Naive B cell (primary cell): ENCODE measurements at regions not wholly inside any gene's neighbourhood (a gene's known extent, or its start where the extent isn't known, plus 50 kb on each side); places are given as distances from the start of the nearest gene placed in this dataset.

Experiments used
- ATAC-seq, 2 donors: fragments of 150-1000 bp; cut with Tn5 transposase; 2 replicates each; pipeline ENCODE4 v1.10.0; 2021; ENCODE audit warnings: low read depth in 2 of 2, mild to moderate bottlenecking in 2 of 2, moderate library complexity in 2 of 2
- DNase-seq: peaks from one replicate; pipeline ENCODE4 v3.0.0; 2022
- H3K27ac Mint-ChIP-seq, 6 donors: one replicate each; pipeline ENCODE4 v1.8.0; 2020 to 2022; ENCODE audit warnings: mild to moderate bottlenecking in 6 of 6, mixed read lengths in 6 of 6, moderate library complexity in 5 of 6, inconsistent platforms in 2 of 6
- H3K27me3 Mint-ChIP-seq, 3 donors: one replicate each; pipeline ENCODE4 v1.8.0; 2021 to 2022; ENCODE audit warnings: mixed read lengths in 3 of 3, mild to moderate bottlenecking in 1 of 3
- H3K36me3 Mint-ChIP-seq, 2 donors: one replicate each; pipeline ENCODE4 v1.8.0; 2020 to 2022; ENCODE audit warnings: mixed read lengths in 2 of 2, inconsistent platforms in 1 of 2, mild to moderate bottlenecking in 1 of 2
- H3K4me1 Mint-ChIP-seq, 3 donors: one replicate each; pipeline ENCODE4 v1.8.0; 2020 to 2022; ENCODE audit warnings: mixed read lengths in 3 of 3, inconsistent platforms in 1 of 3, mild to moderate bottlenecking in 1 of 3, moderate library complexity in 1 of 3
- H3K4me3 Mint-ChIP-seq, 8 donors: one replicate each; pipeline ENCODE4 v1.8.0; 2020 to 2022; ENCODE audit warnings: mild to moderate bottlenecking in 8 of 8, mixed read lengths in 8 of 8, moderate library complexity in 8 of 8, inconsistent platforms in 2 of 8
- H3K9me3 Mint-ChIP-seq, 7 donors: one replicate each; pipeline ENCODE4 v1.8.0; 2020 to 2022; ENCODE audit warnings: mixed read lengths in 7 of 7, mild to moderate bottlenecking in 5 of 7, inconsistent platforms in 2 of 7, moderate library complexity in 1 of 7

- ATAC-seq (no peak), DNase-seq (no peak)
- H3K36me3 Mint-ChIP-seq: no peaks in the 10 kb centered on the region
- no peak overlapping the region for H3K4me3 Mint-ChIP-seq
- H3K27ac Mint-ChIP-seq: no peak overlapping the region
- H3K27me3 Mint-ChIP-seq: peaks cover 0 to 8% (median 6%) of the 10 kb centered on the region in 3 donors
- no peaks in the 10 kb centered on the region for H3K4me1 Mint-ChIP-seq
- peaks cover 0 to 4% (median 0%) of the 10 kb centered on the region in 7 donors for H3K9me3 Mint-ChIP-seq
Observed at GRCh38 chr14:97441740-97442362, 644.7 kb downstream of the VRK1 start.

GRCh38 chr14:97442363-97442762 lies 645.2 kb downstream of the VRK1 start:
- Mint-ChIP-seq H3K4me3 (no peak overlapping the region), H3K9me3 (peaks cover 0 to 4% (median 0%) of the 10 kb centered on the region in 7 donors), H3K4me1 (no peaks in the 10 kb centered on the region), H3K27me3 (peaks cover 0 to 8% (median 6%) of the 10 kb centered on the region in 3 donors), H3K27ac (no peak overlapping the region), H3K36me3 (no peaks in the 10 kb centered on the region)
- no peak for DNase-seq
- ATAC-seq: no peak

- Mint-ChIP-seq H3K27ac (peak overlapping the region in 1 of 6 donors; percentile 5), H3K9me3 (peaks cover 0 to under 1% (median 0%) of the 10 kb centered on the region in 7 donors)
Observed at GRCh38 chr14:97443412-97443811, 646.2 kb downstream of the VRK1 start.

GRCh38 chr14:97444248-97444647 lies 647.1 kb downstream of the VRK1 start:
- Mint-ChIP-seq H3K27ac (no peak overlapping the region), H3K9me3 (no peaks in the 10 kb centered on the region), H3K27me3 (peaks cover 0 to 8% (median 6%) of the 10 kb centered on the region in 3 donors), H3K36me3 (no peaks in the 10 kb centered on the region), H3K4me3 (no peak overlapping the region), H3K4me1 (no peaks in the 10 kb centered on the region)
- DNase-seq: no peak
- no peak for ATAC-seq

More at GRCh38 chr14:97443412-97443811, 646.2 kb downstream of the VRK1 start:
- ATAC-seq (no peak), DNase-seq (no peak)
- H3K4me3 Mint-ChIP-seq: no peak overlapping the region
- H3K4me1 Mint-ChIP-seq: no peaks in the 10 kb centered on the region
- no peaks in the 10 kb centered on the region for H3K36me3 Mint-ChIP-seq
- peaks cover 0 to 8% (median 6%) of the 10 kb centered on the region in 3 donors for H3K27me3 Mint-ChIP-seq

GRCh38 chr14:97445367-97445766 lies 648.2 kb downstream of the VRK1 start:
- H3K27me3 Mint-ChIP-seq: peaks cover 0 to 8% (median 6%) of the 10 kb centered on the region in 3 donors
- DNase-seq (no peak), ATAC-seq (no peak)
- no peaks in the 10 kb centered on the region for H3K9me3 Mint-ChIP-seq
- peak overlapping the region in 1 of 8 donors; percentile 66 for H3K4me3 Mint-ChIP-seq
- no peak overlapping the region for H3K27ac Mint-ChIP-seq
- no peaks in the 10 kb centered on the region for H3K36me3 Mint-ChIP-seq
- no peaks in the 10 kb centered on the region for H3K4me1 Mint-ChIP-seq

- H3K4me1 Mint-ChIP-seq: no peaks in the 10 kb centered on the region
- no peaks in the 10 kb centered on the region for H3K9me3 Mint-ChIP-seq
- H3K27ac Mint-ChIP-seq: no peak overlapping the region
- H3K27me3 Mint-ChIP-seq: peaks cover 0 to 8% (median 6%) of the 10 kb centered on the region in 3 donors
- DNase-seq (no peak), ATAC-seq (no peak)
- no peaks in the 10 kb centered on the region for H3K36me3 Mint-ChIP-seq
- H3K4me3 Mint-ChIP-seq: no peak overlapping the region
Observed at GRCh38 chr14:97446087-97446486, 648.9 kb downstream of the VRK1 start.

- H3K9me3 Mint-ChIP-seq: no peaks in the 10 kb centered on the region
- H3K4me1 Mint-ChIP-seq: no peaks in the 10 kb centered on the region
- H3K27me3 Mint-ChIP-seq: peaks cover 0 to 16% (median 0%) of the 10 kb centered on the region in 3 donors
- H3K27ac Mint-ChIP-seq: no peak overlapping the region
- H3K4me3 Mint-ChIP-seq: no peak overlapping the region
- ATAC-seq (no peak), DNase-seq (no peak)
- H3K36me3 Mint-ChIP-seq: no peaks in the 10 kb centered on the region
Observed at GRCh38 chr14:97452314-97452713, 655.1 kb downstream of the VRK1 start.

- H3K36me3 Mint-ChIP-seq: no peaks in the 10 kb centered on the region
- no peaks in the 10 kb centered on the region for H3K9me3 Mint-ChIP-seq
- no peak for ATAC-seq
- DNase-seq: no peak
- peaks cover 9 to 16% (median 11%) of the 10 kb centered on the region in 3 donors for H3K27me3 Mint-ChIP-seq
- H3K27ac Mint-ChIP-seq: no peak overlapping the region
- no peak overlapping the region for H3K4me3 Mint-ChIP-seq
- peaks cover 3 to 9% (median 5%) of the 10 kb centered on the region in 3 donors for H3K4me1 Mint-ChIP-seq
Observed at GRCh38 chr14:97453991-97454390, 656.8 kb downstream of the VRK1 start.

- ATAC-seq: no peak
- Mint-ChIP-seq H3K4me3 (peak overlapping the region in 1 of 8 donors; percentile 45), H3K4me1 (peaks cover 7 to 12% (median 8%) of the 10 kb centered on the region in 3 donors), H3K27ac (no peak overlapping the region), H3K36me3 (no peaks in the 10 kb centered on the region), H3K27me3 (peaks cover 11 to 16% (median 14%) of the 10 kb centered on the region in 3 donors), H3K9me3 (peaks cover 0 to 4% (median 0%) of the 10 kb centered on the region in 7 donors)
- DNase-seq: no peak
Observed at GRCh38 chr14:97456462-97456861, 659.3 kb downstream of the VRK1 start.

GRCh38 chr14:97456958-97457357 lies 659.8 kb downstream of the VRK1 start:
- H3K4me1 Mint-ChIP-seq: peaks cover 7 to 12% (median 8%) of the 10 kb centered on the region in 3 donors
- peaks cover 11 to 16% (median 14%) of the 10 kb centered on the region in 3 donors for H3K27me3 Mint-ChIP-seq
- H3K36me3 Mint-ChIP-seq: no peaks in the 10 kb centered on the region
- DNase-seq (no peak), ATAC-seq (no peak)
- peaks cover 0 to 9% (median 0%) of the 10 kb centered on the region in 7 donors for H3K9me3 Mint-ChIP-seq
- no peak overlapping the region for H3K27ac Mint-ChIP-seq
- peak overlapping the region in 1 of 8 donors; percentile 19 for H3K4me3 Mint-ChIP-seq

GRCh38 chr14:97457575-97458085 lies 660.4 kb downstream of the VRK1 start:
- ATAC-seq: no peak
- Mint-ChIP-seq H3K27me3 (peaks cover 11 to 16% (median 14%) of the 10 kb centered on the region in 3 donors), H3K9me3 (peaks cover 0 to 16% (median 0%) of the 10 kb centered on the region in 7 donors), H3K27ac (no peak overlapping the region), H3K4me1 (peaks cover 7 to 12% (median 8%) of the 10 kb centered on the region in 3 donors), H3K36me3 (no peaks in the 10 kb centered on the region), H3K4me3 (peak overlapping the region in 4 of 8 donors; percentile 59 to 87 (median 68))
- DNase-seq: no peak

GRCh38 chr14:97458255-97458654 lies 661.1 kb downstream of the VRK1 start:
- peaks cover 0 to 20% (median 0%) of the 10 kb centered on the region in 7 donors for H3K9me3 Mint-ChIP-seq
- ATAC-seq (no peak), DNase-seq (no peak)
- H3K27ac Mint-ChIP-seq: no peak overlapping the region
- H3K4me3 Mint-ChIP-seq: peak overlapping the region in 7 of 8 donors; percentile 75 to 87 (median 80)
- peaks cover 7 to 12% (median 8%) of the 10 kb centered on the region in 3 donors for H3K4me1 Mint-ChIP-seq
- peaks cover 11 to 16% (median 14%) of the 10 kb centered on the region in 3 donors for H3K27me3 Mint-ChIP-seq
- H3K36me3 Mint-ChIP-seq: no peaks in the 10 kb centered on the region

GRCh38 chr14:97458661-97459579 lies 661.7 kb downstream of the VRK1 start:
- H3K27ac Mint-ChIP-seq: peak overlapping the region in 1 of 6 donors; percentile 69
- DNase-seq: no peak
- no peaks in the 10 kb centered on the region for H3K36me3 Mint-ChIP-seq
- peak overlapping the region; percentile 16 to 87 (median 80) for H3K4me3 Mint-ChIP-seq
- ATAC-seq: peak in 1 of 2 donors; percentile 48
- H3K4me1 Mint-ChIP-seq: peaks cover 7 to 12% (median 8%) of the 10 kb centered on the region in 3 donors
- H3K9me3 Mint-ChIP-seq: peaks cover 0 to 20% (median 0%) of the 10 kb centered on the region in 7 donors
- H3K27me3 Mint-ChIP-seq: peaks cover 11 to 14% (median 14%) of the 10 kb centered on the region in 3 donors
